Psoas muscle (tissue), 7 donors: ENCODE measurements at regions not wholly inside any gene's neighbourhood (a gene's known extent, or its start where the extent isn't known, plus 50 kb on each side); places are given as distances from the start of the nearest gene placed in this dataset.

Experiments
- ATAC-seq, 4 donors: fragments of 200-7000 bp; cut with Tn5 transposase; one replicate each; pipeline ENCODE4 v1.9.1; 2020; ENCODE audit warnings: moderate library complexity in 3 of 4, mild to moderate bottlenecking in 2 of 4
- DNase-seq, 2 donors: peaks; one replicate each; pipeline ENCODE4 v3.0.0-alpha.2; 2020
- H3K27ac ChIP-seq: fragments of 200-600 bp; one replicate; pipeline ENCODE4 v1.8.0; 2022
- H3K27me3 ChIP-seq, 3 donors: fragments of 200-600 bp in 1 of 3; one replicate each; pipeline versions ENCODE4 v1.6.1 to v1.8.0; 2013 to 2022; ENCODE audit warnings: low read length in 2 of 3, mild to moderate bottlenecking in 2 of 3, moderate library complexity in 1 of 3; ENCODE audit not compliant: insufficient read depth in 3 of 3
- H3K36me3 ChIP-seq, 2 donors: fragments of 200-600 bp in 1 of 2; one replicate each; pipeline versions ENCODE4 v1.6.1 to v1.8.0; 2013 to 2022; ENCODE audit warnings: low read depth in 1 of 2, mild to moderate bottlenecking in 1 of 2, moderate library complexity in 1 of 2; ENCODE audit not compliant: insufficient read depth in 1 of 2
- H3K4me1 ChIP-seq: fragments of 200-600 bp; one replicate; pipeline ENCODE4 v1.8.0; 2022
- H3K4me3 ChIP-seq: fragments of 200-600 bp; one replicate; pipeline ENCODE4 v1.8.0; 2022; ENCODE audit warnings: mild to moderate bottlenecking
- H3K9me3 ChIP-seq: fragments of 200-600 bp; one replicate; pipeline ENCODE4 v1.8.0; 2022
- CTCF ChIP-seq: fragments of 200-600 bp; IDR thresholded peaks from one replicate; pipeline ENCODE4 v1.8.0; 2022; ENCODE audit warnings: antibody characterized with exemption
- WGBS, 3 donors: extraction: QIAGEN DNeasy Blood & Tissue Kit; methylation state at CpG; one replicate each; pipeline versions ENCODE4 v1.1.6 to v1.1.7; 2013; 5-methylcytosine and 5-hydroxymethylcytosine counted together
- intact Hi-C, 2 donors: fragments of 100-400 bp; cut with DNase I; formaldehyde crosslinking; loops; one replicate each; pipeline versions ENCODE4 v1.11.0 to v1.14.2; 2022
- donor health status: healthy with polysubstance abuse.
- donor health status: DM: no; HTN: no; CAD: no; lungs with moderate emphysema.
- donor health status: Bipolar disorder and iron deficiency.
- donor health status: healthy.
- donor health status: DM: yes; HTN: yes; CAD: no.
- donor health status: DM: no; HTN: no; CAD: no.
- donor health status: DM: yes; HTN: yes; CAD: no.

GRCh38 chr1:234768569-234769283 lies 158.7 kb upstream of the IRF2BP2 start:
- TF ChIP-seq CTCF = no peak
- Histone ChIP-seq H3K4me1 (peaks cover 18% of the 10 kb centered on the region), H3K27me3 (no peaks in the 10 kb centered on the region), H3K27ac (no peak overlapping the region), H3K36me3 (no peaks in the 10 kb centered on the region), H3K4me3 (no peak overlapping the region), H3K9me3 (no peaks in the 10 kb centered on the region)
- 93 to 96% (median 94%) methylated on average over 16 of the region's 16 CpGs for WGBS, 3 donors
- intact Hi-C loops = no loop called here
- ATAC-seq = no peak
- no peak for DNase-seq

- H3K27ac ChIP-seq = no peak overlapping the region
- no peak for TF ChIP-seq CTCF
- 86 to 93% (median 91%) methylated on average over 5 of the region's 5 CpGs for WGBS, 3 donors
Observed at GRCh38 chr1:234768171-234768568, 158.2 kb upstream of the IRF2BP2 start.

DNA sequence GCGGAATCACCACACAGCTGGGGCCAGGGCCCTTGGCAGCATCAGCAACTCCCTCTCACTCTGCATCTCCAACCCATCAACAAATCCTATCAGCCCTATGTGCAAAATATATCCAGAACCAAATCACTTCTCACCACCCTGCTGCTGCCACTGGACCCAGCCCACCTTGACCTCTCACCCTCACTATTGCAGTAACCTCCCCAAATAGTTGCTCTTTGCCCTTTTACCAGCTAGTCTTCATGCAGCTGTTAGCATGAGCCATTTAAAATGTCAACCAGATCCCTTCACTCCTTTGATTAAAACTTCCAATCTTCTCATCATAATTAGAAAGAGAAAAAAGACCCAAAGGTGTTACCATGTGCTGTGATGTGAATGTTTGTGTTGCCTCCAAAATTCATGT lies 155.7 kb upstream of the IRF2BP2 start:
- Histone ChIP-seq H3K4me3 (no peak overlapping the region), H3K36me3 (no peaks in the 10 kb centered on the region), H3K9me3 (no peaks in the 10 kb centered on the region), H3K4me1 (no peaks in the 10 kb centered on the region), H3K27ac (no peak overlapping the region), H3K27me3 (no peaks in the 10 kb centered on the region)
- intact Hi-C loops = no loop called here
- TF ChIP-seq CTCF = no peak
- ATAC-seq (no peak), DNase-seq (no peak)
- 90 to 100% (median 100%) methylated on average over 1 of the region's 1 CpG for WGBS, 3 donors

More at GRCh38 chr1:234768171-234768568, 158.2 kb upstream of the IRF2BP2 start:
- Histone ChIP-seq H3K36me3 (no peaks in the 10 kb centered on the region), H3K4me3 (no peak overlapping the region), H3K9me3 (no peaks in the 10 kb centered on the region), H3K4me1 (peaks cover 18% of the 10 kb centered on the region), H3K27me3 (no peaks in the 10 kb centered on the region)
- ATAC-seq (no peak), DNase-seq (no peak)
- intact Hi-C loops = no loop called here

DNA sequence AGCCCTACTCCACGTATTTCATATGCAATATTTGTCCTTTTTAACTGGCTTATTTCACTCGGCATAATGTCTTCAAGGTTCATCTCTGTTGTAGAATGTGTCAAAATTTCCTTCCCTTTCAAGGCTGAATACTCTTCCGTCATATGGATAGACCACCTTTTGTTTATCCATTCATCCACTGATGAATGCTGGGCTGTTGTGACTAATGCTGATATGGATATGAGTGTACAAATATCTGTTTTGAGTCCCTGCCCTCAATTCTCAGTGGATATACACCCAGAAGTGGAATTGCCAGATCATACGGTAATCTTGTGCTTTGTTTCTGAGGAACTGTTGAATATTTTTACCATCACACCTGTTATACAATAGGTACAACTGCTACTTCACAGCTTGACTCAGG lies 155.2 kb upstream of the IRF2BP2 start:
- no peak for DNase-seq
- Histone ChIP-seq H3K4me1 (no peaks in the 10 kb centered on the region), H3K9me3 (no peaks in the 10 kb centered on the region), H3K4me3 (no peak overlapping the region), H3K36me3 (no peaks in the 10 kb centered on the region), H3K27me3 (no peaks in the 10 kb centered on the region), H3K27ac (no peak overlapping the region)
- 68 to 94% (median 84%) methylated on average over 4 of the region's 4 CpGs for WGBS, 3 donors
- intact Hi-C loops = no loop called here
- no peak for TF ChIP-seq CTCF
- ATAC-seq = no peak

- intact Hi-C loops = no loop called here
- no peak for ATAC-seq
- Histone ChIP-seq H3K27me3 (no peaks in the 10 kb centered on the region), H3K9me3 (no peaks in the 10 kb centered on the region), H3K4me1 (no peaks in the 10 kb centered on the region), H3K27ac (no peak overlapping the region), H3K36me3 (no peaks in the 10 kb centered on the region), H3K4me3 (no peak overlapping the region)
- 82 to 88% (median 85%) methylated on average over 8 of the region's 8 CpGs for WGBS, 3 donors
- no peak for DNase-seq
- no peak for TF ChIP-seq CTCF
Observed at GRCh38 chr1:234763910-234764309, 153.9 kb upstream of the IRF2BP2 start.
